ENCODE measurements at regions not wholly inside any gene's neighbourhood (a gene's known extent, or its start where the extent isn't known, plus 50 kb on each side); places are given as distances from the start of the nearest gene placed in this dataset.
A peak's percentile ranks its signal among the peaks of the same experiment; 100 is the strongest.

DNA sequence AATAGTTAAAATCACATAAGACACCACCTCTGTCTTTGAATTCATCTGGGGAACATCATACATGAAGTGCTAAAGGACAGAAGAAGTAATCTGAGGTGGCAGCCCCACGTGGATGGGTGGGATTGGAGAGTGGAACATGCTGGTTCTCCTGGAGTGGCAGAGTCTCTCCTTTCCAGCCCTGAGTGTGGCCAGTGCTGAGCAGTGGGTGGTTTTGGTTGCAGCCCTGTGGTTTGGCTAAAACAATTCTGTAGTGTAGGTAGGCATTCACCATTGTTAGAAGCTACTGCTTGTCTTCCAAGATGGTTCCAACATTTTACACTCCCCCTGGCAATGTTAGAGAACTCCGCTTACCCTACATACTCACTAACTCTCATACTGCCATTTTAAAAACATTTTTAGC, 396.4 kb upstream of the MEX3C start:
- TF ChIP-seq Cebpa-rat (IDR thresholded peaks at IDR 0.05) = no peak

DNA sequence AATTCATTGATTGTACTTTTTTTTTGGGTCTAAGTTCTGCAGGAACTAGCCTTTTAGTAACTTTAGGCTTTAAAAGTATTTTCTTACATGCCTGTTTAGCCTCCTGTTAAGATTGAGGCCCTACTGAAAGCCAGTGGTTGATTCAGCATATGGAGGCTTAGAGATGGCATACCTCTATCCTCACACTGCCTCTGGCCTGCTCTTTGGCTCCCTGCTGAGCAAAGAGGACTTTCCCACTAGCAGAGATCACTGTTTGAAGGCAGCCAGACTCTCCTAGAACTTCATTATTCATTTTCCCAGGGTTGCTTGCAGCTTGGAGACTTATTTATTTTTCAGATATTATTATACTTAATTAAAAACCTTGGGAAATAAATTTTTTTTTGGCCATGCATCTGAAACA, 405.6 kb upstream of the MEX3C start:
- Histone ChIP-seq H3K4me3 (no peak overlapping the region), H3K36me3 (no peaks in the 10 kb centered on the region), H3K4me1 (no peaks in the 10 kb centered on the region), H3K27me3 (no peaks in the 10 kb centered on the region), H3K4me2 (no peak overlapping the region), H4K20me1 (no peaks in the 10 kb centered on the region), H3K27ac (no peak overlapping the region), H3K9ac (no peak overlapping the region), H3K9me3 (replicated peaks in 1 of 11) (peaks cover 8 to 28% (median 18%) of the 10 kb centered on the region in 11 experiments)
- TF ChIP-seq Cebpa-rat (IDR thresholded peaks at IDR 0.05) = no peak

More for the DNA sequence above, 396.4 kb upstream of the MEX3C start:
- Histone ChIP-seq H3K9me3 (replicated peaks in 1 of 11) (peaks cover 25 to 37% (median 32%) of the 10 kb centered on the region in 11 experiments), H3K36me3 (no peaks in the 10 kb centered on the region), H3K4me3 (no peak overlapping the region), H4K20me1 (no peaks in the 10 kb centered on the region), H3K9ac (no peak overlapping the region), H3K27ac (no peak overlapping the region), H3K4me2 (no peak overlapping the region), H3K27me3 (peaks cover 0 to 20% (median 0%) of the 10 kb centered on the region in 11 experiments; a peak in 4 of 22 replicates), H3K4me1 (no peaks in the 10 kb centered on the region)

- TF ChIP-seq Cebpa-rat (IDR thresholded peaks at IDR 0.05) = no peak
- H3K9ac ChIP-seq = no peak overlapping the region
- H3K36me3 ChIP-seq = no peaks in the 10 kb centered on the region
- H3K4me2 ChIP-seq = no peak overlapping the region
- H3K9me3 ChIP-seq (replicated peaks in 1 of 11) = peaks cover 3 to 25% (median 13%) of the 10 kb centered on the region in 11 experiments; a peak in 18 of 22 replicates
- no peaks in the 10 kb centered on the region for H3K4me1 ChIP-seq
- H4K20me1 ChIP-seq = no peaks in the 10 kb centered on the region
- no peak overlapping the region for H3K4me3 ChIP-seq
- no peak overlapping the region for H3K27ac ChIP-seq
- no peaks in the 10 kb centered on the region for H3K27me3 ChIP-seq
These were observed 406.1 kb upstream of the MEX3C start for GRCh38 chr18:51603551-51603950.

DNA sequence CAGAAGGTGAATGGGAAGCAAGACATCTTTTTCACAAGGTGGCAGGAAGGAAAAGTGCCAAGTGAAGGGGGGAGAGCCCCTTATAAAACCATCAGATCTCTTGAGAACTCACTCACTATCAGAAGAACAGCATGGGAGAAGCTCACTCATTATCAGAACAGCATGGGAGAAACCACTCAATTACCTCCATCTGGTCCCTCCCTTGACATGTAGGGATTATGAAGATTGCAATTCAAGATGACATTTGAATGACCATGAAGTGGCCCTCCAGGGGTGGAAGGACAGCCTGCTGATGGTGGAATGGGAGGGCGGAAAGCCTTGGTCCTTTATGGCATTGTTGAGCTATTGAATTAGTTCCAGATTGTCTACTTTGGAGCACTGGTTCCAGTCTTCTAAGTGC, 413.0 kb upstream of the MEX3C start:
- H3K9me3 ChIP-seq (replicated peaks in 1 of 11) = peaks cover 0 to 17% (median 5%) of the 10 kb centered on the region in 11 experiments; a peak in 8 of 22 replicates
- no peak overlapping the region for H3K27ac ChIP-seq
- no peak overlapping the region for H3K9ac ChIP-seq
- H3K36me3 ChIP-seq = no peaks in the 10 kb centered on the region
- no peaks in the 10 kb centered on the region for H4K20me1 ChIP-seq
- TF ChIP-seq Cebpa-rat (IDR thresholded peaks at IDR 0.05) = no peak
- no peaks in the 10 kb centered on the region for H3K4me1 ChIP-seq
- H3K27me3 ChIP-seq = no peaks in the 10 kb centered on the region
- H3K4me2 ChIP-seq = no peak overlapping the region
- no peak overlapping the region for H3K4me3 ChIP-seq

- TF ChIP-seq Cebpa-rat (IDR thresholded peaks at IDR 0.05) = no peak
- H3K27me3 ChIP-seq = no peaks in the 10 kb centered on the region
These were observed 413.8 kb upstream of the MEX3C start for GRCh38 chr18:51611326-51611725.

DNA sequence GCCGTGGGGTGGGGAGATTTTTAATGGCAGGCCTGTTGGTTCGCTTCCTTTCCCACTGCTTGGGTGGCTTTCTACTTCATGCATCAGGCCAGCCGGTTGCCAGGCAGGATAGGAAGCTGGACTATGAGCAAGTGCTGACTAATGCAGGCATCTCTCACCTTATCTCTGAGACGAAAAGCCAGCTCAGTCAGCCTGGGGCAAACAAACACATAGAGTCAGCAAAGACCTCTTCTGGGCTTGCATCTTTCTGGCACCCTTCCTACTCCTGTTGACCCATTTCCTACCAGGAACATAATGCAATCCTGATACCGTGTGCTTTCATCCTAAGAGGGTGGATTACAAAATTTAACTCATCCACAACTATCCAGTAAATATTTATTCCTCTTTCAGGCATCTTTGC, 416.6 kb upstream of the MEX3C start:
- Histone ChIP-seq H3K9ac (no peak overlapping the region), H3K27ac (no peak overlapping the region), H3K4me2 (no peak overlapping the region), H3K9me3 (replicated peaks in 1 of 11) (no peaks in the 10 kb centered on the region; a peak in 1 of 22 replicates), H3K4me3 (no peak overlapping the region), H3K27me3 (no peaks in the 10 kb centered on the region), H4K20me1 (no peaks in the 10 kb centered on the region), H3K4me1 (no peaks in the 10 kb centered on the region), H3K36me3 (no peaks in the 10 kb centered on the region)
- no peak for TF ChIP-seq Cebpa-rat (IDR thresholded peaks at IDR 0.05)

More at GRCh38 chr18:51611326-51611725, 413.8 kb upstream of the MEX3C start:
- Histone ChIP-seq H3K9me3 (replicated peaks in 1 of 11) (peaks cover 0 to 17% (median 5%) of the 10 kb centered on the region in 11 experiments; a peak in 8 of 22 replicates), H3K4me2 (no peak overlapping the region), H3K36me3 (no peaks in the 10 kb centered on the region), H3K27ac (no peak overlapping the region), H3K9ac (no peak overlapping the region), H4K20me1 (no peaks in the 10 kb centered on the region), H3K4me1 (no peaks in the 10 kb centered on the region), H3K4me3 (no peak overlapping the region)

- no peak for TF ChIP-seq Cebpa-rat (IDR thresholded peaks at IDR 0.05)
- Histone ChIP-seq H3K4me3 (no peak overlapping the region), H3K27ac (no peak overlapping the region), H3K36me3 (no peaks in the 10 kb centered on the region), H3K27me3 (no peaks in the 10 kb centered on the region), H4K20me1 (no peaks in the 10 kb centered on the region), H3K4me1 (no peaks in the 10 kb centered on the region), H3K9ac (no peak overlapping the region), H3K9me3 (replicated peaks in 1 of 11) (no peaks in the 10 kb centered on the region; a peak in 1 of 22 replicates), H3K4me2 (no peak overlapping the region)
These were observed 417.6 kb upstream of the MEX3C start for GRCh38 chr18:51614967-51615571.

DNA sequence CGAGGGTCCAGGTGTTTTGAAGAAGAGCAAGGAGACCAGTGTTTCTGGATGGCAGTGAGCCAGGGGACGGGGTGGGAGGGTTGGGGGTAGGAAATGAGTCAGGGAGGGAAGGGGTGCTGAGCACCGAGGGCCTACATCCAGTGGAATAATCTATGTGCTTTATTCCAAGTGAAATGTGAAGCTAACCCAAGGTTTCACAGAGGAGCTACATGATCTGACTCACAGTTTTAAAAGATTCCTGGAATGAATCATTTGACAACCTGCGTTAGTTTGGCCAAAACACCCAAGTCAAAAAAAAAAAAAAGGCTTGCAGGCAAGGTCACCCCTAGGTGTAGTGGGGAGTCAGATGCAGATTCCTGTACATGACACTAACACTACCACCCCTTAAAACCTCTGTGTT, 419.7 kb upstream of the MEX3C start:
- Histone ChIP-seq H3K27ac (no peak overlapping the region), H3K4me3 (no peak overlapping the region)
- TF ChIP-seq Cebpa-rat (IDR thresholded peaks at IDR 0.05) = no peak

GRCh38 chr18:51617572-51618260, 420.2 kb upstream of the MEX3C start:
- no peak overlapping the region for H3K4me2 ChIP-seq
- no peaks in the 10 kb centered on the region for H4K20me1 ChIP-seq
- no peaks in the 10 kb centered on the region for H3K9me3 ChIP-seq (replicated peaks in 1 of 11)
- H3K27me3 ChIP-seq = no peaks in the 10 kb centered on the region
- H3K9ac ChIP-seq = no peak overlapping the region
- no peak overlapping the region for H3K27ac ChIP-seq
- no peak for TF ChIP-seq Cebpa-rat (IDR thresholded peaks at IDR 0.05)
- no peak overlapping the region for H3K4me3 ChIP-seq
- no peaks in the 10 kb centered on the region for H3K36me3 ChIP-seq
- H3K4me1 ChIP-seq = peaks cover 0 to 1% (median 0%) of the 10 kb centered on the region in 10 experiments; a peak in 2 of 20 replicates

More for the DNA sequence above, 419.7 kb upstream of the MEX3C start:
- Histone ChIP-seq H3K9ac (no peak overlapping the region), H3K9me3 (replicated peaks in 1 of 11) (no peaks in the 10 kb centered on the region), H4K20me1 (no peaks in the 10 kb centered on the region), H3K4me2 (no peak overlapping the region), H3K36me3 (no peaks in the 10 kb centered on the region), H3K4me1 (no peaks in the 10 kb centered on the region), H3K27me3 (no peaks in the 10 kb centered on the region)

DNA sequence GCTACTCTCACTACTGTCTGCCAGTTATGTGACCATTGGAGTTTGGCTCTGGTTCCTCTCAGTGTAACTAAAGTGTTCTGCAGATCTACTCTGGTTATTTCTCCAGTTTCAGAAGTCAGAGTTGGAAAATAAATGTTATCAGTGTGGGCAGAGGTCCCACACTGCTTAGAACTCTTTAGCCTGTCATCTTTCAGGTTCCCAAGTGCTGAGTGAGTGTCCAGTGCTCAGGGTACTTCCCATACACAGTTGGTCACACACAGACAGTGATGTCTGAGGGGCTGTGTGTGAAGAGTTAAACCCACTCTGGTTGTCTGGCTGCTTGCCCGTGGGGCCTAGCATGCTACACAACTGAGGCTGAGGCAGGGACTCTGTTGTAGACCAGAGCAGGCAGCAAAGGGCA, 421.8 kb upstream of the MEX3C start:
- no peaks in the 10 kb centered on the region for H3K36me3 ChIP-seq
- no peak overlapping the region for H3K27ac ChIP-seq
- 0 out of 22 replicates have a peak, but pooled peaks of 1 of the 11 experiments have one; percentile 1 for TF ChIP-seq Cebpa-rat (IDR thresholded peaks at IDR 0.05)
- H4K20me1 ChIP-seq = no peaks in the 10 kb centered on the region
- H3K27me3 ChIP-seq = no peaks in the 10 kb centered on the region
- no peak overlapping the region for H3K4me2 ChIP-seq
- peaks cover 0 to 16% (median 0%) of the 10 kb centered on the region in 10 experiments; a peak in 3 of 20 replicates for H3K4me1 ChIP-seq
- H3K9ac ChIP-seq = no peak overlapping the region
- no peak overlapping the region for H3K4me3 ChIP-seq
- H3K9me3 ChIP-seq (replicated peaks in 1 of 11) = no peaks in the 10 kb centered on the region
